ENCODE measurements at regions not wholly inside any gene's neighbourhood (a gene's known extent, or its start where the extent isn't known, plus 50 kb on each side); places are given as distances from the start of the nearest gene placed in this dataset.

DNA sequence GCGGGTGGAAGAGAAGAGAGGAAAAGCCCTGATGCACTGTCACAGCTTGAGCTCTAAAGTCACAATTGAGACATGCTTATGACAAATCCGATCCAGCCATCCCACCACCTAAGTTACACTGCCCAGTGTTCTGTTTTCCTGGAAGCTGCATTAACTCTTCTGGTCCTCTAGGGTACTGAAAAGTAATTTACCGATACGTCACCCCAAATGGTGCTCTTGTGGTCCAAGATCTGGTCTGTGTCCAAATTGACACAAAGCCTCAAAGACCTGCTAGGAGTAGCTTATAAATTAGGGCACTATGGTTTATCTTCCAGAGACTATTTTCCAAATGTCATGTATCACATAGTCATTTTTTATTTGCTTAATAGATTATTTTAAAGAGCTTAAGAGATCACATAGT is 186.7 kb upstream of the ETAA1 start:
- in situ Hi-C loops (cut with MboI) (no loop called here), intact Hi-C loops (cut with micrococcal nuclease; ENCODE audit: unreplicated experiment) (no loop called here)
- DNase-seq (ENCODE audit: low read depth, low spot score) (no peak), FAIRE-seq (no peak), ATAC-seq (no peak)
- Histone ChIP-seq H3K9me3 (replicated peaks; ENCODE audit: control insufficient read depth, insufficient read depth, low read length) (no peaks in the 10 kb centered on the region), H4K20me1 (ENCODE audit: control insufficient read depth, insufficient read depth) (no peaks in the 10 kb centered on the region; the same call in 1 of the 2 replicates), H3K4me2 (ENCODE audit: control insufficient read depth, insufficient read depth) (no peak overlapping the region), H3K79me2 (ENCODE audit: control insufficient read depth, insufficient read depth, low read length) (no peaks in the 10 kb centered on the region), H3K4me3 (no peak overlapping the region), H3K36me3 (ENCODE audit: control insufficient read depth in 2 of 2, insufficient read depth in 2 of 2, low read length in 1 of 2) (no peaks in the 10 kb centered on the region), H3K27me3 (replicated peaks in 1 of 2; ENCODE audit: control insufficient read depth in 2 of 2, insufficient read depth in 2 of 2, low read length in 1 of 2) (no peaks in the 10 kb centered on the region), H2AFZ (ENCODE audit: control insufficient read depth, low read depth, low read length) (no peak overlapping the region), H3K4me1 (ENCODE audit: control insufficient read depth, insufficient read depth, low read length) (no peaks in the 10 kb centered on the region), H3K27ac (ENCODE audit: control insufficient read depth, insufficient read depth) (no peak overlapping the region), H3K9ac (ENCODE audit: control insufficient read depth, insufficient read depth, low read length) (no peak overlapping the region)
- no peak for TF ChIP-seq ATF2 (IDR thresholded peaks at IDR 0.05; ENCODE audit: low read length)
- TF ChIP-seq BRCA1 (IDR thresholded peaks at IDR 0.05; ENCODE audit: low read depth, low read length): no peak
- no peak for TF ChIP-seq GATAD2B (conservative IDR thresholded peaks at IDR 0.05; ENCODE audit: low read depth)
- TF ChIP-seq MEF2B (IDR thresholded peaks at IDR 0.05; ENCODE audit: partially characterized antibody, poor library complexity, severe bottlenecking): no peak
- TF ChIP-seq, protein P1, sequence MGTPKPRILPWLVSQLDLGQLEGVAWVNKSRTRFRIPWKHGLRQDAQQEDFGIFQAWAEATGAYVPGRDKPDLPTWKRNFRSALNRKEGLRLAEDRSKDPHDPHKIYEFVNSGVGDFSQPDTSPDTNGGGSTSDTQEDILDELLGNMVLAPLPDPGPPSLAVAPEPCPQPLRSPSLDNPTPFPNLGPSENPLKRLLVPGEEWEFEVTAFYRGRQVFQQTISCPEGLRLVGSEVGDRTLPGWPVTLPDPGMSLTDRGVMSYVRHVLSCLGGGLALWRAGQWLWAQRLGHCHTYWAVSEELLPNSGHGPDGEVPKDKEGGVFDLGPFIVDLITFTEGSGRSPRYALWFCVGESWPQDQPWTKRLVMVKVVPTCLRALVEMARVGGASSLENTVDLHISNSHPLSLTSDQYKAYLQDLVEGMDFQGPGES (IDR thresholded peaks at IDR 0.05): no peak
- no peak for TF ChIP-seq TARDBP (IDR thresholded peaks at IDR 0.05; ENCODE audit: borderline replicate concordance)
- TF ChIP-seq PAX8 (IDR thresholded peaks at IDR 0.05): no peak
- TF ChIP-seq EGR1 (IDR thresholded peaks at IDR 0.05; ENCODE audit: borderline replicate concordance in 1 of 2, low read depth in 2 of 2, low read length in 2 of 2): no peak
- TF ChIP-seq YY1 (IDR thresholded peaks at IDR 0.05; ENCODE audit: low read depth, low read length): no peak
- SMC1A ChIA-PET (ENCODE audit: uncharacterized antibody, unreplicated experiment): no interaction called here
- CTCF ChIA-PET: no interaction called here
- RAD21 ChIA-PET (ENCODE audit: unreplicated experiment): no interaction called here
- WGBS (ENCODE audit: insufficient coverage, insufficient replicate concordance, low lambda C conversion rate, missing lambda C conversion rate): 26% methylated on average over 4 of the region's 4 CpGs
- no TSS peak for BruUV-seq (replicated peaks)
- POLR2A ChIA-PET: no interaction called here

Measured in GM12878 (cell line).